ENCODE measurements at regions not wholly inside any gene's neighbourhood (a gene's known extent, or its start where the extent isn't known, plus 50 kb on each side); places are given as distances from the start of the nearest gene placed in this dataset.

- TF ChIP-seq CTCF (IDR thresholded peaks at IDR 0.05) (no peak), EP300 (IDR thresholded peaks at IDR 0.05) (no peak), POLR2A (IDR thresholded peaks at IDR 0.05) (no peak)
Measured at GRCh38 chr12:28054583-28054982, 82.0 kb upstream of the PTHLH start.

All from upper lobe of left lung (tissue), 4 donors.